Activated CD4-positive, alpha-beta T cell treated with anti-CD3 and anti-CD28 coated beads, Interleukin-2, amount 50 U/mL, for 4 hours (primary cell): ENCODE measurements at regions not wholly inside any gene's neighbourhood (a gene's known extent, or its start where the extent isn't known, plus 50 kb on each side); places are given as distances from the start of the nearest gene placed in this dataset.

Experiments used
- DNase-seq, 2 experiments: peaks; one replicate each; pipeline ENCODE4 v3.0.0-alpha.2; 2020

- no peak for DNase-seq
Observed at GRCh38 chr7:22962775-22963350, 51.1 kb downstream of the HYCC1 start.

DNA sequence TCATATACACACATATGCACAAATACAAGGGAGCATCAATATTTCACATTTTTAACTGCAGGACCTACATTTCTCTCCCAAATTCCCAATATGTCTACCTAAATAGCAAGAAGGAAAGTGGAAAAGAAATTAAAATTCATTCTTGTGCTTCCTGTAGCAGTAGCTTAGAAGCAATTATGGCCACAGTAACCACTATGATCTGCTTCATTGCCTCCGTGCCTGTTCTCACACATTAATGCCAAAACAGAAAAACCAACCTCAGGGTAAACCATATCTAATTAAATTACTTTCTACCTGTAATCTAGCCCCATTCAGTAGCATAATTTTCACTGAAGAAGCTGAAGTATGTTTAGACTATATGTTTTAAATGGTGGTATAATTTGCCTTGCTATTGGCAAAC, 55.2 kb downstream of the HYCC1 start:
- DNase-seq, result no peak

GRCh38 chr7:22954251-22954650, 59.7 kb downstream of the HYCC1 start:
- no peak for DNase-seq

GRCh38 chr7:22952306-22953015, 61.5 kb downstream of the HYCC1 start:
- DNase-seq, result no peak

DNA sequence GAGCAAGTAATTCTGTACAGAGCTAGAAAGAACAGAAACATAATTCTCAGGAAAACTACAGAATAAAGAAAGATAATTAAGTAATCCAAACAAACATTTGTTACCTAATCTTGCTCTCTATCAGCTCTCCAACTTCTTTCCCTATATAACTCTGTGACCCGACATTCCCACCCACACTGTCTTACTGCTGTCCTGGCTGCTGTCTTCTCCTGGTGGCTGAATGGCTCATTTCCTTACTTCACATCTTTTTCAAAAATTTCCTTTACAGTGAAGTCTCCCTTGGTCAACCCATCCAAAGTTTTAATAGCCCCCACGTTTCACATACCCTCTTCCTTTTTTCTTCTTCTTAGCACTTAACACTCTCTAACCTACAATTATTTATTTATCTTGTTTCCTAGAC, 64.0 kb downstream of the HYCC1 start:
- DNase-seq, result no peak

- no peak for DNase-seq
Observed at GRCh38 chr7:22949221-22949620, 64.7 kb downstream of the HYCC1 start.

DNA sequence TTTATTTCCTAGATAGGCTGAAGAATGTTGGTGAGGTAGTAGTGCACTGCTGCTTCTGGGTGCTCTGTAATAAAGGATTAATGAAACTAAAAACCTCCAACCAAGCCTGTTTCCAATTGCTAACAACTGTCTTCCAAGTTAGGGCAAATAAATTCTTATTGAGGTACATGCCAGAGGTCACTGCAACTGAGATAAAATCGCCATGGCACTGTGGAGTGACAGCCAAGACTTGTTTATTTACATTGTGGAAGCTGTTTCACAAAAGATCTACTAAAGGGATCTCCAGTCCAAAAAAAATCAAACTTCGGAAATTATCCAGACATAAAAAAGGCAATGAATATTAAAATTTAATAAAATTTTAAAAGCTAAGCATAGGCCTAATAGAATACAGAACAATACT, 65.2 kb downstream of the HYCC1 start:
- no peak for DNase-seq

GRCh38 chr7:22945584-22945983, 68.3 kb downstream of the HYCC1 start:
- no peak for DNase-seq

GRCh38 chr7:22944510-22944909, 69.4 kb downstream of the HYCC1 start:
- no peak for DNase-seq

GRCh38 chr7:22944022-22944421, 69.9 kb downstream of the HYCC1 start:
- DNase-seq, result no peak

DNA sequence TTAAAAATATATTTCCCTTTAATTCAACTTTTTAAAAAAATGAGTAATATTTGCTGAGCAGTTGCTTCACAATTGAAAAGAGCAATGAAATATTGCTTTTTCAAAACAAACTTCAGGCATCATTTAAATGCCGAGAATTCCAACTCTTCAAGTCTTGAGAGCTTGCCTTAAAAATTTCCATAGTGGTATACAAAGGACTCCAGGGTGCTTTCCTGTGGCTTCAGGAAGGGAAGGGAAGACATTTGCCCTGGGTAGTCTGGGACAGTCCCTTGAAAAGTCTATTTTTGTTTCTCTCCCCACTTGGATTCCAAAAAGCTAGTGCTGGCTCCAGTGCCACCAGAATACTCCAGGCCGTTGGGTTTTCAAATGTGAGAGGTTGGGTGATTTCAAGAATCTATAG, 71.7 kb downstream of the HYCC1 start:
- DNase-seq, result no peak

GRCh38 chr7:22939842-22940241, 74.1 kb downstream of the HYCC1 start:
- no peak for DNase-seq

DNA sequence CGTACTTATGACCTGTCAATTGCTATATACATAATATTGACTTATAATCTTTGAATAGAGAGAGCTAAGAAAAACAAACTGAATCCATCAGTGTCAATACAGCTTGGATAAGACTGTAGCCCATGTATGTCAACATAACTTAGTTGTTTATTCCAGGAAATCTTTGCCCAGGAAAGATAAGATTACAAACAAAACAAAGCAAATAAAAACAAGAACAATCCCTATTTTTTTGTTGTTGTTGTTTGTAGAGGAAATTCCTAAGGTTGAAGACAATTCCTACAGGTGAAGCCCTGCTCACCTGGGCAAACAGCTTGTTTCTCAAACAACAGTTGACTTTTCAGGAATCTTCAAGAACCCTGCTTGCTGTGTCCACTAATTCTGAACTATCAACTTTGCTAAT, 76.0 kb downstream of the HYCC1 start:
- no peak for DNase-seq

DNA sequence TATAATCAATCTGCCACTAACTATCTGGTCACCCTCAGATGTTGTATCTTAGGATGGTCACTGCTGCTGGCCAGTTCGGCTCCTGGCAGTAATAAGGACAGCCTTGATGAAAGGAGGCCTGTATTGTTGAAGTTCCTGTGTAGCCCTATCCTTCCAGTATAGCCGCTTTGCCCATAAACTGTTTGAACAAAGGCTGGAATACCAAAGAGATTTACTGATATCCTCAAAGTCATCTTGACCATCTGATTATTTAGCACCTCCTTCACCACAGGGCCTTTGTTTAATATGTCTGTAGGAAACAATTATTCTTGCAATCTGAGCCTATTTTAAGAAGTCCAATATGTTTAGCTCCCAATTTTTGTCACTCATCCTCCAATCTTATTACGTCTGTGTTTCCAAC, 77.7 kb downstream of the HYCC1 start:
- DNase-seq, result no peak

- no peak for DNase-seq
Observed at GRCh38 chr7:22935269-22935668, 78.7 kb downstream of the HYCC1 start.

- DNase-seq, result no peak
Observed at GRCh38 chr7:22934473-22935065, 79.4 kb downstream of the HYCC1 start.

DNA sequence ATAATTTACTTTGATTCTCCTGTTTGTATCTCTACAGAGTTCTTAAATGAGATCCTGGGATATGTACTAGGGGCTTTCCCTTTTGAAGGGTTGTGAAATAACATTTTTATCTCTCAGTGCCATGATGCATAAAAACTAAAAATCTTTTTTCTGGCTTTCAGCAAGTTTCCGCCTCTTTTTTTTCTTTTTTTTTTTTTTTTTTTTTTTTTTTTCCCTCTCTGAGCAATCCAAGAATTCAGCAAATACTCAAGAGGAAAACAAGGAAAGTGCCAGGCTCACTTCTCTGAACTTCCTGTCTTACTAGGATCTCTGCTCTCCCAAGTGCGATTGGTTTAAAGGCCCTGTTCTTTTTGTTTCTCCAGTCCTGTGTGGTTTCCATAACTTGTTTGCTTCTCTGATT, 79.9 kb downstream of the HYCC1 start:
- no peak for DNase-seq

DNA sequence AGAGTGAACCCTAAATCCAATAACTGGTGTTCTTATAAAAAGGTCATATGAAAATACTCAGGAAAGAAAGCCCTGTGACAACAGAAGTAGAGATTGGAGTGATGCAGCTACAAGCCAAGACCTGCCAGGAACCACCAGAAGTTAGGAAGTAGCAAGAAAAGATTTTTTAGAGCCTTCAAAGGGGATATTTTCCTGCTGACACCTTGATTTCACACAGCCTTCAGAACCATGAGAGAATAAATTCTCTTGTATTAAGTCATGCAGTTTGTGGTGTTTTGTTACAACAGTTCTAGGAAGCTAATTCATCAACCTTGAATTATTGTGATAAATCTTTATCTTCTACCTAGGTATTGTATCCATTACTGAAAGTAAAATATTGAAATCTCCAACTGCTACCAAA, 81.0 kb downstream of the HYCC1 start:
- DNase-seq, result no peak

DNA sequence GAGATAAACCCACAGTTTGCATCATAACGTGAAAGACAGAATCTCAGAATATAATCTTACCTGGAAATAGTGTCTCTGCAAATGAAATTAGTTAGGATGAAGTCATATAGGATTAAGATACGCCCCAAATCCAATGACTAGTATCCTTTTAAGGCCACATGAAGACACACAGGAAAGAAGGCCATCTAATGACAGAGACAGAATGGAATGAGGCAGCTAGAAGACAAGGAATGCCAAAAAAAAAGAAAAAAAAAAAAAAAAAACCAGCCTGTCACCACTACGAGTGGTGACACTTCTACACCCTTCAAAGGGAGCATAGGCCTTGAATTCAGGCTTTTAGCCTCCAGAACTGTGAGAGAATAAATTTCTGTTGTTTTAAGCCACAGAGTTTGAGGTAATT, 82.9 kb downstream of the HYCC1 start:
- no peak for DNase-seq

- DNase-seq, result no peak
Observed at GRCh38 chr7:22922307-22922706, 91.6 kb downstream of the HYCC1 start.

- DNase-seq, result no peak
Observed at GRCh38 chr7:22921386-22922086, 92.4 kb downstream of the HYCC1 start.

DNA sequence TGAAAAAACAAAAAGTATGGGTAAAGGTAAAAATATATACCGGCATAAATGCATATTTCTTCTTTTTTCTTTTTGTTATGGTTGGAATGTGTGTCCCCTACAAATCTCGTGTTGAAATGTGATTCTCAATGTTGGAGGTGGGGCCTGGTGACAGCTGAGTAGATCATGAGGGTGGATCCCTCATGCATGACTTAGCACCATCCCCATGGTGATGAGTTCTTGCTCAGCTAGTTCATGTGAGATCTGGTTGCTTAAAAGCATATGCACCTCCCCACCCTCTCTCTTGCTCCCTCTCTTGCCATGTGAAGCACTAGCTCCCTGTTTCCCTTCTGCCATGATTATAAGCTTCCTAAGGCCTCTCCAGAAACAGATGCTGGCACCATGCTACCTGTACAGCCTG, 93.3 kb downstream of the HYCC1 start:
- DNase-seq, result no peak

- no peak for DNase-seq
Observed at GRCh38 chr7:22913158-22913557, 90.5 kb upstream of the TOMM7 start.

GRCh38 chr7:22911889-22912288, 89.2 kb upstream of the TOMM7 start:
- no peak for DNase-seq
